ENCODE measurements at regions not wholly inside any gene's neighbourhood (a gene's known extent, or its start where the extent isn't known, plus 50 kb on each side); places are given as distances from the start of the nearest gene placed in this dataset.

DNA sequence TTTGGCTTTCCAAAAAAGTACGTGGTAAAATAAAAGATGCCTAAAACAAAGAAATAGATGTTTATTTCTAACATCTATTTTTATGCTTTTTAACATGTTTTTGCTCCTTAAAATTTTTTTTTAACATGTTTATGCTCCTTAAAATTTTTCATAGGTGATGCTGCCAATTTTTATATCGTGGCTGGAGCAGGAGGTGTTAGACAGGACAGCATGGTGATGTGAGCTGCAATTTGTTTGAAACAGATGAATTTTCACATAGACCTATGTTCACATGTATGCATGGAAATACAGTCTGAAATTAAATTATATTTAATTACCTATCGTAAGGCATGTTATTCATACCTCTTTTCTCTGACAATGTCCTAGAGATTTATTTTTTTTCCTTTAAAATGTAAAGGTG, 784.8 kb downstream of the EPHA7 start:
- no peak for DNase-seq

DNA sequence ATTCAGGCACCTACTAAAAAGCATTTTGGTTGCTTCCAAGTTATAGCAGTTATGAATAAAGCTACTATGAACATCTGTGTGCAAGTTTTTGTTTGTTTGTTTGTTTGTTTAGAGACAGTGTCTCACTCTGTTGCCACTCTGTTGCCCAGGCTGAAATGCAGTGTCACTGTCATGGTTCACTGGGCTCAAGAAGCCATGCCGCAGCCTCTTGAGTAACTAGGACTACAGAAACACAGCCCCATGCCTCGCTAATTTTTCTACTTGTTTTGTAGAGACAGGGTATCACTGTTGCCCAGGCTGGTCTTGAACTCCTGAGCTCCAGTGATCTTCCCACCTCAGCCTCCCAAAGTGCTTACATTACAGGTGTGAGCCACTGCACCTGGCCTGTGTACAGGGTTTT, 795.9 kb downstream of the EPHA7 start:
- DNase-seq: no peak

DNA sequence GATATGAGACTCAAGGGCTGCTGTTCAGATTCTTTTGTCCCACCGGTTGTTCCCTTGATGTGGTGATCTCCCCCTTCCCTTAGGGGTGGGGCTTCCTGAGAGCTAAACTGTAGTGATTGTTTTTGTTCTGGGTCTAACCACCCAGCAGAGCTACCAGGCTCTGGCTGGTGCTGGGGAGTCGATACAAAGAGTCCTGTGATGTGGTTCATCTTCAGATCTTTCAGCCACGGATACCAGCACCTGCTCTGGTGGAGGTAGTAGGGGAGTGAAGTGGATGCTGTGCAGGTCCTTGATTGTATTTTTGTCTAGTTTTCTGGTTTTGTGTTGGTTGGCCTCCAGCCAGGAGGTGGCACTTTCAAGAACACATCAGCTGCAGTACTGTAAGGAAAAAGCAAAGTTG, 801.6 kb downstream of the EPHA7 start:
- no peak for DNase-seq

DNA sequence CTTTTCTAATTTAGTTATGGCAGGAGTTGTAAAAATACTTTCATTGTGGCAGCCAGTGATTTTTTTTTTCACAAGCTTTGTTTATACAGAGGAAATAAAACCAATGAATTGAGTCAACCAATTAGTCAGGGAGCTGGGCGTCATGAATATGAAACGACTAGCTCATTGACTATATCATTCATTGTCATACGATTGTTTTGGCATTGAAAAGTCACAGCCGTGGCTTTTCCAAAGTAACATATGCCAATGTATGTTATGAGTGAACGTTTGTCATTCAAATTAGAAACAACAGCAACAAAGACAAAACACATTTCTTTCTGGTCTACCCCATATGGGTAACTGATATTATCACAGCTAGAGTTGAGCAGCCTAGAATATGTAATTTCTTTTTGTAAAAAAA, 810.6 kb downstream of the EPHA7 start:
- DNase-seq: no peak

DNA sequence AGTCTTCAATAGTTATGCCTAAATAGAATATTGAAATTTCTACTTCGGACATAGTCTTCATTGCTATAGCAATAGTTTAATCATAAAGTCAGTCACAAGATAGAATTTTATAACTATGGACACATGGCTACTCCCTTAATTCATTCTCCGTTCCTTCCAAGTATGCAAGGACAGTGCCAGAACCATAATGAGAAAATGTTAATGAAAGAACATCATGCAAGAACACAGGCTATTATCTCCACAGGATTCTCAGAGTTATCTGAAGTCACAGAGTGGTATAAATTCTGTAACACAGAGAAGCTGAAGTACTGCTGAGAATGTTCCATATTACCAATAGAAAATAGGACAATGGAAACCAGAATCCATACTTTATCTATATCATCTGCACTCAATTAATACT, 826.2 kb downstream of the EPHA7 start:
- DNase-seq: no peak

DNA sequence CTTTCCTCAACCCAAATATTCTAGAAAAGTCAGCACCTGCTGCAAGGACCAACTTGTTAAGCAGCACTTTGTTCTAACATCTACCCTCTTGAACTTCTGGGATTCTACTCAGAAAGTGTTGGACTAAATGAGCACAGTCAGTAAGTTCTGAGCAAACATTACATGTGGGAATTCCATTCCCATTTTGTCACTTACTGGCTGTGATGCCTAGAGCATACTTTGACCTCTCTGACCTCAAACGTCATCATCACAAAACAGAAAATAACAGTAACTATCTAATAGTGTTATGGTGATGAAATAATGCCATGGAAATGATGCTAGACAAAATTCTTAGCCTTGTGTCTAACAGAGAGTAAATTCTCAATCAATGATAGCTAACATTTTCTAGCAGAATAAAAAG, 829.4 kb downstream of the EPHA7 start:
- no peak for DNase-seq

DNA sequence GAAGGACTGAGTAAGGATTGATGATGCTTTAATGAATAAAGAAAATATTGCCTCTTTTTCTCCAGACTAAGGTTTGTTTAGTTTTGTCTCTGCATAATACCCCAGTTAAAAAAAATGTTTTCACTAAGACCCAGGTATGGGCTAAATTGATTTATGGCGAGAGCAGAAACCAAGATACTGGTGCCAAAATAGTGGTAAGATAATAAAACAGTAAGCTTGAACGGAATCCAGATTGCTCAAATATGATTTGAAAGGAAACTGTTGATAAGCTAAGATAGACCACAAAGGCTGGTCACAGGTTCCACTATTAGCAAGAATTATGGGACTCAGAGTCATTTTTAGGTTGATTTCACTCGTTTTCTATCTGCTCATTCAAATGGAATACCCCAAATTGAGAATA, 831.2 kb downstream of the EPHA7 start:
- no peak for DNase-seq

DNA sequence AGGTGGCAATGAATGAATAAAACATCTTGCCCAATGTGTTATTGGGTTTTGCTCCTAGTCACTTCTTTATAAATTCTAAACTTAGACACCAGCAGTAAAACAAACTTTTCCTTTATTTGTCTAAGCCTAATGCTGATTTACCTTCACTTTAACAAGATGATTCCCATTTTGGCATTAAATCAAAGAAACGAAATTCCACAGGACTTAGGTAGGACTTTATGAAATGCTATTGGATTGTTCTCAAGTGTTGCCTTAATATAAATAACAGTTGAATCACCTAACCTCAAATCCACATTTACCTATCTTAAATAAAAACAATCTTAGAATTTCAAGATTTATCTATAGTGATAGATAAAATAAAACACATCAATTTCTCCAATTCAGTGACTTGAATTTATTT, 831.8 kb downstream of the EPHA7 start:
- no peak for DNase-seq

DNA sequence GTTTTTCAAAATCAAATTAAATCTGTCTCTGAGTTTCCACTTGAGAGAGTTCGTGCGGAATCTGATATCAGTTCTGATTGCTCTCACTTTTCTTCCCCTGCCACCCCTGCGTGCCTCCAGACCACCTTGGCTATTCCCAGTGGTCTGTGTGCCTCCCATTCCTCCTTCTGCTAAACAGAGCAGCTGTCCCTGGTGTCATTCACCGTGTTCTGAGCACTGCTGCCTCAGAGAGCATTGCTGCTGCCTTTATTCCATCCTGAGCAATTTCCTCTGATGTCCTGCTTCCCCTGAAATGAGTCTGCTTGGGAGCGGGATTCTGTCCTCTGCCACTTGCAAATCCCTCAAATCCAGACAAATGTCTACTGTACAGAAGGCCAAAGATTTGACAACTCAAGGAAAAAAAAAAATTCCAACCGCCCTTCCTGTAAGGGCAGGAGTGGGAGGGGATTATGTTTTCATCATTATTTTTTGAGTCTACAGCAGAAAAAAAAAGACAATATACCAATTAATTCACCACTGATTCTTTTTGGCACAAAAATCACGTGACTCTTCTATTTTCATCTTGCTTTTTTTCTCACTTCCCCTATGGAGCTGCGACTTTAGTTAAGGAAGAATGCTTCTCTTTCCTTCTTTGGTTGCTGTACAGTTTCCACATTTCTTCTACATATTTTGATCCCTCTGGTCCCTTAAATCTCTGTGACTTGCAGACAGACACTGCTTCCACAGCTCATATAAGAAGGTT, 833.0 kb downstream of the EPHA7 start:
- DNase-seq: no peak

DNA sequence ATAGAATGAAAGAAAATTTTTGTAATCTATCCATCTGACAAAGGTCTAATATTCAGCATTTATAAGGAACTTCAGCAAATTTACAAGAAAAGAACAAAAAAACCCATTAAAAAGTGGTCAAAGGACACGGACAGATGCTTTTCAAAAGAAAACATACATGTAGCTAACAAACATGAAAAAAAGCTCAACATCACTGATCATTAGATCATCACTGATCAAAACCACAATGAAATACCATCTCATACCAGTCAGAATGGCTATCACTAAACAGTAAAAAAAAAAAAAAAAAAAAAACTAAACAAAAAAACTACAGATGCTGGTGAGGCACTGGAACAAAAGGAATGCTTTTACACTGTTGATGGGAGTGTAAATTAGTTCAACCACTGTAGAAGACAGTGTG, 837.1 kb downstream of the EPHA7 start:
- no peak for DNase-seq

DNA sequence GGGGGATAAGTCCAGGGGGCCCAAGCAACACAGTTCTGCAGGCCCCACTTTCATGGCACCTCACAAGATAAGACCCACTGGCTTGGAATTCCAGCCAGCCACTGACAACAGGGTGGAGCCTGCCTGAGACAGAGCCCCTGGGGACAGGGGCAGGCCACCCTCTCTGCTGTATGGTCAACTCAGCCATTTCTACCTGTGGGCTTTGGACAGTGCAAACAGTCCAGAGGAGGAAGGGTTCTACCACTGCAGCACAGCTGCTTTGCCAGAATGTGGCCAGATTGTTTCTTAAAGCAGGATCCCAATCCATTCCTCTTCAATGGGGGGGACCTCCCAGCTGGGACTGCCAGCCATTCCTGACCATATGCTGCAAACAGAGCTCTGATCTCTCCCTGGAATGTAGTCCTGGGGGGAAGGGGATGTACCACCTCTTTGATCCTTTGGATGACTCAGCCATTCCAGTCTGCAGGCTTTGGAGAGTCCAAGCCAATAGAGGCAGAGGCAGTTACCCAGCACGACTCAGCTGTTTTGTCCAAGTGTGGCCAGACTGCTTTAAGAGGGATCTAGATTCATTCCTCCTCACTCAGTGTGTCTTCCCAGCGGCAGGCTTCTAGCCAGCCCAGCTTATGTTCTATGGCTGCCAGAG, 842.2 kb downstream of the EPHA7 start:
- no peak for DNase-seq

DNA sequence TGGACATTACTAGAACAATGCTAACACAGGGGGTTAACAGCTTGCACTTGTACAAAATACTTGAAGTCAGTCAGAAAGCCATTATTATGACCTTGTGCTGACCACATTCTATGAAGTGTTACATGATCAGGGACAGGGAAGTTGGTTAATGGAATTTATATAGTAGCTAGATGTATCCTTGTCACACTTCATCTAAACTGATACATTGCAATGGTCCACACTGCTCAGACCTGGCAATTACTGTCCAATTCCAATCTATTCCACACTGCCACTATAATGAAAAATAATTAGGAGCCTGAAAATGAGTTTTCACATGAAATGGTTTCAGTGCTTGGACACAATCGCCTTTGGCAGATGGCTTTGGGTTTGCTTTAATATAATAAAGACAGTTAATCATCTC, 850.8 kb downstream of the EPHA7 start:
- DNase-seq: no peak

DNA sequence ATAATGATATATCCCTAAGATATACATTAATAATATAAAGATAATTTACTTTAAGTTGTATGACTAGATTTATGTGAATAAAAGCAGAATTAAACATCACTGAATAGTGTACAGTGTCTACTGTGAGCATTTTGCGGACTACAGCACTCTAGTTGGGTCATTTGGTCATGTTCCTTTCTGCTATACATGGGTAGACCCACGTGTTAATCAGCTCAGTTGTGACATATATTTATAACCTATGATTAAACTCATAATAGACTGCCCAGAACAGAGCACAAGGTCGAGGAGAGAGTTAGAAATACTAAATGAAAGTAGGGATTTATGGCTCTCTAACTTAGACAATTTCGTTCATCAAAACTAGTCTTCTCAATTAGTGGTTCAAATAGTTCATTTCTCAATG, 852.7 kb downstream of the EPHA7 start:
- DNase-seq: no peak

DNA sequence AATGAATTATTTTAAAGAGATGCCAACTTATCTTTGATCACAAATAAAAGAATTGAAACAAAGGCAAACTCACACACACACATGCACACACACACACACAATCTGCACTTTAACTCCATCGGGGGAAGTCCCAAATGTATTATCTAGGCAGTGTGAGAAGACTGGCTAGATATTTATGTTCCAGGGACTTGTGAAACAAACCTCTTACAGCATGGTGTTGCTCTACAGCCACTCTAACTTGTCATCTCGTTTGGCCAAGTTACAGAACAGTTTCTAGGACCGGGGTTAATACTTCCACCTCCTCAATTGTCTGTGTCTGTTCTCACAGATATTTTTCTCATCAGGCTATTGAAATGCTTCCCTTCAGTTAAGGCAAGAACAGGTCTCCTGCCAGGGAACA, 855.0 kb downstream of the EPHA7 start:
- DNase-seq: no peak

DNA sequence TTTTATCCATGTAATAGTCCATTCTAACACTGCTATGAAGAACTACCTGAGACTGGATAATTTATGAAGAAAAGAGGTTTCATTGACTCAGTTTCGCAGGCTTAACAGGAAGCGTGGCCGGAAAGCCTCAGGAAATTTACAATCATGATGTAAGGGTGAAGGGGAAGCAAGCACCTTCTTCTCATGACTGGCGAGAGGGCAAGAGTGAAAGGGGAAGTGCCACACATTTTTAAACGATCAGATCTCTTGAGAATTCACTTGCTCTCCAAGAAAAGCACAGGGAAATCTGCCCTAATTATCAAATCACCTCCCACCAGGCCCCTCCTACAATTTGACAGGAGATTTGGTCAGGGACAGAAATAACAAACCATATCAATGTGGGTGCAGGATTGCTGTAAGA, 859.7 kb downstream of the EPHA7 start:
- DNase-seq: no peak

DNA sequence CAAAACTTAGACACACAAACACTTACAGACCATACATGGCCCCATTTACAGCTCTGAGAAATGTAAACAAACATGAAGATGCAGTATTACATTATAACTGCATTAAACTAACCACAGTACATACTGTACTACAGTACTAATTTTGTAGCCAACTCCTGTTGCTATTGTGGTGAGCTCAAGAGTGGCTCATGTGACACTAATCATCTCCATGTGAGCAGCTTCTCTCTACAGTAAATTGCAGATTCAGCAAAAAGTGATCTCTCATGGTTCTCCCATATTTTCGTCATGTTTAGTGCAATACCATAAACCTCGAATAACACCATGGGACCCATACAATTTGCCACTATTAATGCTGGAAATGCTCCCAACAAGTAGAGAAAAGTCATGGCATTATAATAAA, 860.4 kb downstream of the EPHA7 start:
- no peak for DNase-seq

DNA sequence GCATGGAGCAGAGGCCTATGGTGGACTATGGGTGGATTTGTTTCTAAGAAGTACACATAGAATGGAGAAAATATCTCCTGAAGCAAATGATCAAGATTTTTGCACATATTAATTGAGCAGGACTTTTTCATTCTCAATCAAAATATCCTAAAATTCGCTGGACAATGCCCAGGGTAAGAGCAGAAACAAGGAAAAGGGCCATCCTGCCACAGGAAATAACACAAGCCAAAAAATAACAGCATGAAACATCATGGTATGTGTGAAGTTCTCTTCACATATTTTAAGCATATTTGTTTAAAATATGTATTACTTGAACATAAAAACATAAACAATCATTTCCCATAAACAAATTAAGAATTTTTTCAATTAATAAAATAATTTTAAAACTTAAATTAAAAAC, 868.9 kb downstream of the EPHA7 start:
- no peak for DNase-seq

DNA sequence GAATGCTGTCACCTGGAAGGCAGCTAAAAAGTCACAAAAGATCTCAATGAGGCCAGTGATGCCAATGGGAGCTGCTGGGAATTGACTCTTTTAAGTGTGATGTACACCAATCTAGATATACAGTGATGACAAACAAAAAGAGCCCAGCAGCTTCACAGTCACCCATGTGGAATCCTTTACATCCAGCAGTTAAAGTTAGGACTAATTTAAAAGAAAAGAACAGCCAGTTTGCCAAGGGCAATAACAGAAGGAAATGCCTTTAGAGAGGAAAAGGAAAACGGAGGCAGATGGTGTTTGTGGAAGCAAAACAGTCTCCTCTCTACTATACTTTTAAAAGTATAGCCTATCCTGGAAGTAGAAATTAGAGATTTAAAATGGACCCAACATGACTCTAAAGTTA, 873.5 kb downstream of the EPHA7 start:
- DNase-seq: peak; percentile 11

DNA sequence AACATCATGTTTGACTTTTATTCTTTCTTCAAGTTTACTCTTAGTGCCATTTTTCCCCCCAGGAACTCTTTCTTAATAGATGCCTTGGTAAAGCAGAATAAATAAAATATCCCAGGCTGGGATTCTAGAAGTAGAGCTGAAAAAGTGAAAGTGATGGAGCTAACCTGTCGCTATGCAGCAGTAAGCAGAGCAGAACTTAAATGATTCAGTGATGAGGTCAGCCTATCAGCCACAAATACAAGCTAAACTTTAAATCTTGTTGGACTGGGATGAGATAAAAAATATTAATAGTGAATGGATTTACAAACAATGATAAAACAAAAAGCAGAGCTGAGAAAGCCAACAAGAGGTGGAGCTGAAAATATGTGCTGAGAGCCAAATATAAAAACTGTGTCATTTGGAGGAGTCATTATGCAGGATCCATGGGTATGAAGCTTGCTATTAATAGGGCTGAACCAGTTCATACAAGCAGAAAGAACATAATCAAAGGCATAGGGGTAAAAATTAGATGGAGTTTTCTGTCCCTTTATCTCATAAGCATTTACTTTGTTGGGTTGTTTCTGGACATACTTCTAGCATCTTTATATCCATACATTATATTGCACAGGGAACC, 877.8 kb downstream of the EPHA7 start:
- DNase-seq: no peak

DNA sequence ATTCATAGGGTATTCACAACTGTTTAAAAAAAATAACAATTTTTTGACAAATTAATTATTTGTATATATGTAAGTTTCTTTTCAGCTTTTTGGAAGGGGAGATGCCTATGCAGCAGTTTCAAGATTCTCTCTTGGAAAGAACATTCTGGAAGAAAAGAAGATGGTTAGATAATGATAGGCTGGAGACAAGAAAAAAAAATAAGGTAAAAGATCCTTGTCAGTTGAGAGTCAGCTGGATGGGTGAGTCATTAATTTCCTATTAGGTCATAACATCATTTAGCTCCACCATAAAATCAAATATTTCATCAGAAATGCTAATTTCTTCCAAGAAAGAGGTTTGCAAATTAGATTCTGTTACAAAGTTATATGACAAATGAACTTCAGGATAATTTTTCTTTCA, 880.4 kb downstream of the EPHA7 start:
- DNase-seq: no peak

DNA sequence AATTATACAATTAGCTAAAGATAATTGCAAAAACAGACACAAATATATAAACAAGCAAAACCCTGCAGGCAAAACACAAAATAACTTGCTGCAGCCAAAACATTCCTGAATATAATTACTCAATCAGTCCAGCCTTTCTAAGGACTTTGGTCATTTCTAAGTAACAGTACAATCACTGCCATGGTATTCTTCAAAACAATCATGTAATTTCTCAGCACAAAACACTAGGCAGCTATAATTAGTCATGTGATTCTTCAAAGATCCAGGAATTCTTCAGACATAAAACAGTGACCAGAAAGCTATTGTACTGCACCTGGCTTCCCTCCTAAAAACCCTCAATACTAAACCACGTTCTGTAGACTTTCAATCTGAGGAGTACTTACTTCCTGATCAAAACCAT, 881.1 kb downstream of the EPHA7 start:
- peak; percentile 8 for DNase-seq

DNA sequence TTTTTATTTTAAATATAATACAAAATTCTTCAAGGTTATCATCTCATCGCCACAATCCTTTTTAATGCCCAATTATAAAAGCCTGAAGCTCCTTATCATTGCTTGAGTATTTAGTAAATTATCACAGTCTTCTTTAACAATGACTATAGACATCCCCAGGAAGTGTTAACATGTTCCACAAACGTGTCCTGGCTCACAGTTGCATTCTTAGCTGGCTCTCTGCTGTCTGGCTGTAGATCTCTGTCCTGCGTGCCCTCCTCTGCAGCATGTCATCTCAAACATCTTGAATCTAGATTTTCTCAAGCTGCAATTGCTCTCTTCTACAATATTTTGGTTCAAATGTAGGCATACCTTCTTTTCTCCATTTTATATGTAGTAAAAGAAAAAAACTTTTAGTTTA, 885.2 kb downstream of the EPHA7 start:
- DNase-seq: no peak

DNA sequence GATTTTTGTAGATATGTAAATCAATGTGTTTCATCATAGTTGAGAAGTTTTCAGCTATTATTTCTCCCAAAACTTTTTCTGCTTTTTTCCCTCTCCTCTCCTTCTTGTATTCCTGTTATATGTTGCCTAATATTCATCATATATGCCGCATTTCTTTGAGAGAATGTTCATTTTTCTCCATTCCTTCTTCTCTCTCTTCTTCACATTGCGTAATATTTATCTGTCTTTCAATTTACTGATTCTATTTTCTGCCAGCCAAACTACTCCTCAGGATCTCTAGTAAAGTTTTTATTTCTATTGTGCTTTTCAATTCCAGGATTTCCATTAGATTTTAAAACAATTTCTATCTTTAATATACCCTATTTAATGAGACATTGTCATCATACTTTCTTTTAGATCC, 896.8 kb downstream of the EPHA7 start:
- no peak for DNase-seq

DNA sequence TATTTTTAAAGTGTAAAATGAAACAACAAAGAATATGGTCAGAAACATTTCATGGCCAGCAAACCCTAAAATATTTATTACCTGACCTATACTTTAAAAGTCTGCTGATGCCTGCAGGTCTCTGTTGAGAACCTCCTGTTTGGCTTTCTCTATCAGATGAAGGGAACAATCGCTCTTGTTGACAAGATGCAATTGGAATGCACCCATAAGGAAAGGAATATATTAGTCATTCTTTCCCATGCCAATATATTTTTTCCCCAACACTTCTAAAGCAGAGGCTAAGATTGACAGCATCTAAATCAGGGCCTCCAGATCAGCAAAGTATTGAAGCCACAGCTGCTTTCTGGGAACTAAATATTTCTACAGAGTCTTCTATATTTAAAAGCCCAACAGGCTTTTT, 897.8 kb downstream of the EPHA7 start:
- DNase-seq: no peak

Measured in renal pelvis (tissue), 1 donor.